Bone marrow (tissue), 2 donors: ENCODE measurements at regions not wholly inside any gene's neighbourhood (a gene's known extent, or its start where the extent isn't known, plus 50 kb on each side); places are given as distances from the start of the nearest gene placed in this dataset.
"Not testable (repeated sequence)": the region's sequence is repeated elsewhere in the genome, so short reads cannot be mapped to it uniquely, and the experiment has no call there.

Experiments used
- DNase-seq, 2 donors: peaks; one replicate each; lab custom pipeline; 2025; lab: John Stamatoyannopoulos, UW

- DNase-seq: no peak
Measured at GRCh38 chr2:11877764-11878163, 131.3 kb downstream of the LPIN1 start.

- DNase-seq: not testable (repeated sequence)
Measured at GRCh38 chr2:11885253-11885652, 138.8 kb downstream of the LPIN1 start.

GRCh38 chr2:11886899-11887298 lies 140.5 kb downstream of the LPIN1 start:
- not testable (repeated sequence) for DNase-seq

- DNase-seq: no peak
Measured at GRCh38 chr2:11889101-11889850, 142.8 kb downstream of the LPIN1 start.

GRCh38 chr2:11889854-11890253 lies 143.4 kb downstream of the LPIN1 start:
- DNase-seq: no peak

GRCh38 chr2:11891028-11891427 lies 144.6 kb downstream of the LPIN1 start:
- DNase-seq: no peak

DNA sequence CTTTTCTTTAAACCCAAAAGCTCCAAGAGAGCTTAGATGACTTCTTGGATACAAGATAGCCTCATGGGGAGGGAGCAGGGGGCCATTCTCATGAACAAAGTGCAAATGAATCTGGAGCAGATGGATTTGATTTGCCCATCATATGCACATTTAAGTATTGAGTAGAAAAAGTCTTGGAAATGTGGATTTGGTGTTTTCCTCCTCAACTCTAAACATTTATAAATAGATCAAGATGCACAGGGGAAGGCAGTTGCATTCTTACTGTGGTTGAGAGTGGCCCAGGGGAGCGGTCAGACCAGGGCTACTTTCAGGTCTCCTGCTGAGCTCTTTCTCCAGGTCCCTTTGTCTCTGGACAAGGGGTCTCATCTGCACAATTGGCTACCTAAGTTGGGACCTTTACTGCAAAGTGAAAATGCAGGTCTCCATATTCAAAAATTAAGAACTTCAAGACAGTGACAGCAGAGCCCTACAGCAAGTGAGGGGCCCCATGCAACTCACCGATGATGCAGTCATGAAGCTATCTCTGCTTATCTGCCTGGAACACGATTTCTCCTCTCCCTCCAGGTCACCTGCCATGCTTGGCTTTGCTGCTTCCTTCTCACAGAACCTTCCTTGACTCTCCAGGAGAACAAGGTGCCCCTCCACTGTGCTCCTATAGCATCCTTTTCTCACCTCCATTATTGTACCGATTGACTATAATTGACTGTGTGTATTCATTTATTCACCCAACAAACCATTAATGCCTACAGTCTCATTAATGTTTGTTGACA lies 145.4 kb downstream of the LPIN1 start:
- DNase-seq: no peak

- no peak for DNase-seq
Measured at GRCh38 chr2:11896386-11896785, 150.0 kb downstream of the LPIN1 start.

GRCh38 chr2:11898576-11898975 lies 152.1 kb downstream of the LPIN1 start:
- no peak for DNase-seq

GRCh38 chr2:11899264-11899818 lies 152.9 kb downstream of the LPIN1 start:
- DNase-seq: no peak

- DNase-seq: not testable (repeated sequence)
Measured at GRCh38 chr2:11900891-11901290, 154.5 kb downstream of the LPIN1 start.

GRCh38 chr2:11901351-11902069 lies 155.1 kb downstream of the LPIN1 start:
- no peak for DNase-seq

DNA sequence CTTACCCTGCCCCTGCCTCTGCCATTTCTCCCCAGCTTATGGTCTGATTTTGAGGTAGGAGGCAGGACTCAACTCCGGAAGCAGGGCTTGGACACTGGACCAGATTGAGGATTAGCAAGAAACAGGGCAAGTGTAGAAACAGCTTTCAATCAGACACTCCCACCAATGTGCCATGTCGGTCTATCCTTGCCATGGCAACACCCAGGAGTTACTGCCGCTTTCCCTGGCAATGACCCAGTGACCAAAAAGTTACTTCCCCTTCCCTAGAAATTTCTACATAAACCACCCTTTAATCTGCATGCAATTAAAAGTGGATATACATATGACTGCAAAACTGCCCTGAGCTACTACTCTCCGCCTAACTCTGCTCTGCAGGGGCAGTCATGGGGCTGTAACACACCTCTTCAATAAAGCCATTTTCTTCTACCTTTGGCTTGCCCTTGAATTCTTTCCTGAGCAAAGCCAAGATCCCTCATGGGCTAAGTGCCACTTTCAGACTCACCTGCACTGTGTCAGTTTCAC lies 156.7 kb downstream of the LPIN1 start:
- DNase-seq: no peak

DNA sequence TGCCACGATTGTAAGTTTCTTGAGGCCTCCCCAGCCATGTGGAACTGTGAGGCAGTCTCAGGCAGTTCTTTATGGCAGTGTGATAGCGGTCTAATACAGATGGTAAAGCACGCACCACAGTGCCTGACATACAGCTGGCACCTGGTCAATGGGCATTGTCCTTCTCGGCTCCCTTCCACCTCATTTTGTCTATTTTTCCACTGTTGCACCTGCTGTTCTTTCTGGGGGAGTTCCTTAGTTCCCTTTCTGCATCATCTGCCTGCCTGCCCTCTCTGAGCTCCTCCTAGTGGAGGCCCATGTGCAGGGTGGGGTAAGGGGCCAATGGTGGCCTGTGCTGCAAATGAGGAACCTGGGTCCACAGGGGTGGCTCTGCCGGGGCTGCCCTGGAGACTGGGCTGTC lies 157.6 kb downstream of the LPIN1 start:
- DNase-seq: no peak

DNA sequence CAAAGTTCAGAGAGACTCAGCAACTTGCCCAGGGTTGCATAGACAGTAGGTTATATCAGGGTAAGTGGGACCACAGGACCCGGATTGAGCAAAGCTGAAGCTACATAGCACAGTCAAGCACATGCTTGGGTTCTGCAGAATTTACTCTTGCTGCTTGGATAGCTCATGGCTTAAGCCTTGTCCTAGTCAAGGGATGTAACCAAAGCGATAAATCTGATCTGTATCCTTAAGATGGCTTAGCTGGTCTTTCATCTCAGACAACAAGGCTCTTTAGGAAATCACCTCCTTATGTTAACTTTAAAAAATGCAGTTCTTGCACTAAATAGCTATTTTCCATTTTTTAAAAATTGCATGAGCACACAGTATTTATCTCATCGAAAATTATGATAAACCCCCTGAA lies 158.5 kb downstream of the LPIN1 start:
- DNase-seq: no peak

DNA sequence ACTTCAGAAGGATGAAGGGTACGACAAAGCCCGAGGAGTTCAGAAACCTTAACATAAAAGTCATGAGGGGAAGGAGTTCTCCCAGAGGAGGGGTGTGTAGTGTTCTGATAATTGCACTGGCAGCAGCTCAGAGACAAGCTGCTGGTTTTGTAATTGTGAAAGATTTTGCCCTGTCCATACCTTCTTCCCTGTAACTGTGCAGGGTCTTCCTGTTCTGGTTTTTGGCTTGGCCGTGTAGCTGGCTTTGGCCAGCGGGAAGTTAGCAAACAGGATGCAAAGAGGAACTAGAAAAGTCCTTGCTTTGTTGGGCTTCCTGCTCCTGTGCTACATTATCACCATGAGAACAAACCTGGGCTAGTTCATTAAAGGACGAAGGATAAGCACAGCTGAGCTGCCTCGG lies 160.8 kb downstream of the LPIN1 start:
- DNase-seq: no peak

- DNase-seq: no peak
Measured at GRCh38 chr2:11910971-11911370, 164.5 kb downstream of the LPIN1 start.

- no peak for DNase-seq
Measured at GRCh38 chr2:11912980-11913379, 166.5 kb downstream of the LPIN1 start.

DNA sequence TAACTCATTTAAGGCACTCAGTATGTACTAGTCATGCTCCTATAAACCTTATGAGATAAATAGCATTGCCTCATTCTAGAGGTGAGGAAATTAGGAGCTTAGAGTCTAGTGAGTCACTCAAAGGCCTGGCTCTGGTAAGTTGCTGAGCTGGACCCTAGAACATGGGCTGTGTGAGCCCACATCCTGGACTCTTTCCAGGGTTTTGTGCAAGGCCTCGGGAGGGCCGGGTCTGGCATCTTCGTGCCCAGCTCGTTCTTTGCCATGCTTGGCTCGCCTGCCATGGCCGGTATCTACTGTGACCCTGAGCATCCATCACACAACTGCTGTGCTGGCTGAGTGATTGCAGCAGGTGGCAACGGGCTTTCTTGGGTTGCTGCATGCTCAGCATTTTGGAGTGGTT lies 168.0 kb downstream of the LPIN1 start:
- DNase-seq: no peak

DNA sequence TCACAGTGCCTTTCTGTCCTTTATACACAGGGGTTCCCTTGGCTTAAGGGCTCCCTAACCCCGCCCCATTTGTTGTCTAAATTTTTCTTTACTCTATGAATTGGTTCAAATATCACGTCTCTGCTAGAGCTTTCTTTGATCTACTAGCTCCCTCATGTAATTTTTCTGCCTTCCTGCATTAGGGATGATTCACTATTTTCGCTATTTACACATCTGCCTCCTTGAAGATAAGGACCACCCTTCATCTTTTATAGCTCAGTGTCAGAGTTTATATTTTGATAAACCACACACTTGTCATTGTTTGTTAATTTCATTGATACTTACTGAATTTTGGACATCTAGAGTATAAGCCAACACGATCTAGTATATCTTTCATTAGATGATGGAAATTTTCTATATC lies 169.2 kb downstream of the LPIN1 start:
- DNase-seq: no peak

GRCh38 chr2:11919953-11920352 lies 173.5 kb downstream of the LPIN1 start:
- no peak for DNase-seq

DNA sequence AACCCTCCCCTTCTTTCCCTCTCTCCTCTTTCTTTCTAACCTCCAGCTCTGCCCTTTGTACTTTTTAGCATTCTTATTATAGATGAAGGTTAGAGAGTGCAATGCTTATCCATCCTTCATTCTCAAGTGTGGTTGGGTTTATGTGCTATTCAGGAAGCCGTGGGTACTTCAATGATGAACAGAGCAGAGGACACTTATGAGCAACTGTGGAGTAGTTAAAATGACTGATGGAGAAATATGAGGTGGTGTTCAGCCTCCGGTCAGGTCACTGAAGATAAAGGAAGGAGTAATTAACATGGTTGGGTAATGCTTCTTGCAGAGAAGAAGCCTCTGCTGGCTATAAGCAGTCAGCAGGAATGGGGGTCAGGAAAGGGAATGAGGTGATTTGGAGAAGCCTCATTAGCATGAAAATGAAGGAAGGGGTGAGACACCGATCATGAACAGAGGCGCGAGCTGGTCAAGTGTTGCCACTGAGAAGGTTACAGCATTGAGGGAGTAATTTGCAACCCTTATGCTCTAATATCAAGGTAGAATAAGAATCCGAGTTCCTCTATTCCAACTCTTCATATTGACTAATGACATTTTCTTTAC lies 174.7 kb downstream of the LPIN1 start:
- no peak for DNase-seq
